Endometrium (tissue), 2 donors: ENCODE measurements at regions not wholly inside any gene's neighbourhood (a gene's known extent, or its start where the extent isn't known, plus 50 kb on each side); places are given as distances from the start of the nearest gene placed in this dataset.

Source experiments
- FAIRE-seq: peaks from 2 replicates; lab custom pipeline; 2012; peaks lifted over from hg19 to GRCh38; lab: Jason Lieb, UNC
- donor health status: control.
- donor health status: control.

GRCh38 chr11:130585545-130585944 is 137.1 kb downstream of the ADAMTS15 start:
- FAIRE-seq, result no peak

- FAIRE-seq, result no peak
Measured at GRCh38 chr11:130587658-130588057, 139.2 kb downstream of the ADAMTS15 start.

GRCh38 chr11:130588471-130588870 is 140.0 kb downstream of the ADAMTS15 start:
- FAIRE-seq, result no peak

DNA sequence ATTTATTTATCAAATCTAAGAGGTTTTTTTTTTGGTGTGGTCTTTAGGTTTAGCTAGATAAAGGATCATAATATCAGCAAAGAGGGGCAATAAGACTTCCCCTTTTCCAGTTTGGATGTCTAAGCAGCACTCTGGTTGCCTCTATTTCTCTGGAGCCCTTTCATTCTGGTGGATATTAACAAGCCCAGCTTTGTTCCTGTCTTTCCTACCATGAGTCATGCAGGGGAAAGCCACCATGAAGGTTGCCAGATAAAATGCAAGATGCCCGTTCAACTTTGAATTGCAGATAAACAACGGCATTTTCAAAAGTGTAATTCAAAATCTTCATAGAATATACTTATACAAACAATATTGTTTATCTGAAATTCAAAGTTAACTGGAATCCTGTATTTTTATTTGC is 143.6 kb downstream of the ADAMTS15 start:
- no peak for FAIRE-seq

DNA sequence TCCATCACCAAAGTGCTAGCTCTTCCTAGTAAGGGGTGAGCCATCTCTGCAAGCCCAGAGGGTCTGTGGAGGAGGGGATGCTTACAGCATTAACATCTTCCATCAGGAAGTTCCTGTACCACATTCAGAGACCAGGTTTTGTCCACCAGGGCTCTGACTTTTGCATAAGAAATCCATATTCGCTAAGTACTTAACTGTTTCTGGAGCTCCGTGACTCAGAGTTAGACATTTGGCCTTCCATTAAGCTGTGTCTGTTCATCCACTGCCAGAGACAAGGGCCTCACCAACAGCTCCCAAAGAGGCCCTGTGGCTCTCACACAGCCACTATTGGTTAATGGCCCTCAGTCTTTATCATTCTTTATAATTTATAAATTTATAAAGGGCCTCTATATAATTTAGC is 144.6 kb downstream of the ADAMTS15 start:
- FAIRE-seq, result no peak

DNA sequence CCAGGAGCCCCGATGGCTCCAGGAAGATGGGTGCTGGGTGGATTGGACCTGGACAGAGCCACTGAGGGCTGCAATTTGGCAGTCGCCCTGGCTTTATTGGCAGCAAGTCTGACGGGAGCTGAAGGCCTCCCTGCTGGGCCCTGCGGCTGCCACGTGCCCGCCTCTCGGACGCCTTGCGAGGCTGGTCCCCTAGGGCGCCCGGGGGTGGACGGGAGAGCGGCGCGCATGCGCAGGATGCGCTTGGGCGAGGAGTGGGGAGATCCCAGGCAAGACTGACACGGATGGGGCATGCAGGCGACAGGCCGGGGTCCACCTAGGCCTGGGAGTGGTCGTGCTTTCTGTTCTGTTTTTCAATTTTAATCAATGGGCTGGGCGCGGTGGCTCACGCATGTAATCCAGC is 150.0 kb downstream of the ADAMTS15 start:
- FAIRE-seq, result no peak

GRCh38 chr11:130599073-130599654 is 150.7 kb downstream of the ADAMTS15 start:
- FAIRE-seq, result no peak

DNA sequence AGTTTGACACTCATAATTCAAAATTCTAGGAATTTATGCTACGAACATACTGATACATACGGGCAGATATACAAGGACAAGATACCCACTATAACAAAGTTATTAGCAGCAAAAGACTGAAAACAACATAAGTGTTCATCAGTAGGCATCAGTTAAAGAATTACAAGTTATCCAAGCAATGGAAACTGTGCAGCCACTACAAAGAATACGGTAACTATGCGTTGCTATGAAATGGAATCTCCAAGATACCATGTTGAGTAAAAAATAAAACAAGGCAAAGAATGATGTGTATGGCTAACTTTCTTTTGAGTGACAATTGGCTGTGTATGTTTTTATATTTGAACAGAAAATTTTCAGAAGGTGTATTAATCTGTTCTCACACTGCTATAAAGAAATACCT is 151.7 kb downstream of the ADAMTS15 start:
- no peak for FAIRE-seq

DNA sequence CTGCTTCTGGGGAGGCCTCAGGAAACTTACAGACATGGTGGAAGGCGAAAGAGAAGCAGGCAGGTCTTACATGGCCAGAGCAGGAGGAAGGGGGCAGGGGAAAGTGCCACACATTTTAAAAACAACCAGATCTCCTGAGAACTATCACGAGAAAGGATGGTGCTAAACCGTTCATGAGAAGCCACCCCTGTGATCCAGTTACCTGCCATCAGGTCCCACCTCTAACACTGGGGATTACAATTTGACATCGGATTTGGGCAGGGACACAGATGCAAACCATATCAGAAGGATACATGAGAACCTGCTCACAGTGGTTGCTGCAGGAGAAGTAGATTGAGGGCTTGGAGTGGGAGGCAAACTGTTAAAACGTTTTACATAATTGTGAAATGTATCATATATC is 152.2 kb downstream of the ADAMTS15 start:
- FAIRE-seq, result no peak

- FAIRE-seq, result no peak
Measured at GRCh38 chr11:130601141-130601540, 152.7 kb downstream of the ADAMTS15 start.

GRCh38 chr11:130601764-130602460 is 153.5 kb downstream of the ADAMTS15 start:
- FAIRE-seq, result no peak

DNA sequence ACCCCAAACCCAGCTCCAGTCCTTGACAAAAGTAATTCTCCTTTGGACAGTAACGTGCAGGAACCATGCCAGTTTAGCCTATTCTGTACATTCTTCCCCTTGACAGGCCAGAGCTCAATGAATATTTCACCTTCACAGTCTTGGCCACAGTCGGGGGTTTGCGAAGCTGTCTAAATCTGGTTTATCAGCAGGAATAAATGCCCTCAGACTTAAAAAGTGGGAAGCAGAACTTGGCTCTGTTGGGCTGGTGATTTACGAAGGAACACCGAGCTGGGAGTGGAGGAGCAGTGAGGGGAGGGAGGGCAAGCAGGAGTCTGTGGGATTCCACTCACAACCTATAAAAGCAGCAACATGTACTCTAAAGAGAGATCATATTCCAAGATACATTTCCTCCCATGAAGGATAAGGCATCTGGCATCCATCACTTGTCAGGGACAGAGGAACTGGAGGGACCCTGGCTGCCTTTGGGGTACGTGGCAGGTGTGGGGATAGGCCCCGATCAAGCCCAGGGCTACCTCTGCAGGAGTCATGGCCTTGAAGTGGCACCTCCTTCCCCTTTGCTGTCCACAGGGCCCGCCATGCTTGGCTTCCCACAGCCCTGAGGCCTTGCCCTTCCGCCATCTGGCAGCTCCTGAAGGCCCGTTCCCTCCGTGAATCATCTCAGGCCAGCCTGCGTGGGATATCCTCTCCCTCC is 154.3 kb downstream of the ADAMTS15 start:
- no peak for FAIRE-seq

- FAIRE-seq, result no peak
Measured at GRCh38 chr11:130603335-130603906, 155.0 kb downstream of the ADAMTS15 start.

GRCh38 chr11:130604606-130605005 is 156.2 kb downstream of the ADAMTS15 start:
- peak; percentile 65 for FAIRE-seq

GRCh38 chr11:130606178-130606577 is 157.7 kb downstream of the ADAMTS15 start:
- FAIRE-seq, result no peak

DNA sequence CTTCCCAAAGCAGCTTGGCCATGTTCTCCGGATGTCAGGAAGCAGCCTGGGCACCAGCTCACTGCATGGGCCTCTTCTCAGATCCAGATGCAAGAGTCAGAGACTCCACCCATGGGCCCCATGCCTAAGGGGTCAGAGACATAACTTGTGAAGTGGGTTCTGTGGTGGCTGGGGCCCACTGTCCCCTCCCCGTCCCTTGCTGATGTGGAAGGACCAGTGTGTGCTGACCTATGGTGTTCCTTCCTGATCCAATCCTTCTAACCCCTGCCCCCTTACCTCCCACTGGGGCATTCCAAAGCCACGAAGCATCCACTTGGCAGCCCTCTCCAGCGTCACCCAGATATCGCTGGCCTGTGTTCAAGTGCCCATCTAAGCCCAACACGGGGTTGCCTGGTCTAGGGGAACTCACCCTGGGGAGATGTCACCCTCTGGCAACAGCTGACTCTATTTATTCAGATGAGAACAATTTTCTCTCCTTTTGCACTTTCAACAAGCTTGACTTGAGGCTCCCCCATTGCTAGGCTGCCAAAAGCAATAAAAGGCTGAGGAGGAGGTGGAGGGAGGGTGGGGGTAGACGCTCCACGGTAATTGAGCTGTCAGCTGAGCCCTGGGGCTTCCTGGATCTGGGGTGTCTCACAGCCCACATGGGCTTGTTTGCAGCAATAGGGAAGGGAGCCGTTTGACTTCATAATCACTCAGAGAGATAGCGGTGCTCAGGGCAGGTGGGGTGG is 158.5 kb downstream of the ADAMTS15 start:
- FAIRE-seq, result peak; percentile 58

DNA sequence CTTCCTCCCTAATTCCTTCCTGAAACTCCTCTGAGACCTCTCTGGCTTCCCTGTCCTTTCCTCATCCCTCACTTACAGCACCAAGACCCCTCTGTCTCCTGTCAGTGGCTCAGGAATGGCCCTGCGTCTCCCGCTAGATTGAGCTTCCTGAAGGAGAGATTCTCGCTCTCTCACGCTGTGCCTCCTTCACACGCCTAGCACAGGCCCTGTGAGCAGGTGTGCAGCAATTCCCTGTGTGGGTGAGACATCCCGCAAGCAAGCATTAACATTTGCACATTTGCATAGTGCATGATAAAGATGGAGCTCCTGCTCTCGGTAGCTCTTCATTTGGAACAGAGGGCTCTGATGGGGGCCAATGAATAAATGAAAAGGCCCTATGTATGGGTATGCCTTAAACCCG is 159.8 kb downstream of the ADAMTS15 start:
- no peak for FAIRE-seq

- FAIRE-seq, result no peak
Measured at GRCh38 chr11:130609121-130610035, 160.9 kb downstream of the ADAMTS15 start.

- no peak for FAIRE-seq
Measured at GRCh38 chr11:130611791-130612251, 163.4 kb downstream of the ADAMTS15 start.

- FAIRE-seq, result no peak
Measured at GRCh38 chr11:130612291-130612851, 163.9 kb downstream of the ADAMTS15 start.

DNA sequence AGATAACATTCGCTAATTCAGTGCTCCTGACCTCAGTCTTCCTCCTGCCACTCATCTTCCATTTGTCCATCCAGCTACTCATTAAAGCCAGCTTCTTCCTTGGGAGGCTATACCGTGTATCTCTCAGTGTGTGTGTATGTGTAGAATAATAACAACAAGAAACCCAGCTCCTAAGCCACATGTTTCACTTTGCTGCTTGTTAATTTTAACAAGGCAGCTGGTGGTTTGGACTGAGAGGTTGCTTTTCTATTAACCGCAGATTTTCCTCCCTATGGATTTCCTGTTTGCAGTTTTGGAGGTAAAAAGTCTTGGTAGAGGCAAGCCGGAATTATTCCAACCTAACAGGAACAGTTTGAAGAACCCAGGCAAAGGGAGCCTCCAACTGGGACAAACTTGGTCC is 165.0 kb downstream of the ADAMTS15 start:
- no peak for FAIRE-seq
